HCT116 (cell line): ENCODE measurements at regions not wholly inside any gene's neighbourhood (a gene's known extent, or its start where the extent isn't known, plus 50 kb on each side); places are given as distances from the start of the nearest gene placed in this dataset.

Source experiments
- CEBPB ChIP-seq: IDR thresholded peaks from 2 replicates; pipeline ENCODE4 v1.6.1; 2012; ENCODE audit warnings: low read depth
- ELF1 ChIP-seq: IDR thresholded peaks from 2 replicates; pipeline ENCODE4 v1.6.1; 2012; ENCODE audit warnings: low read depth, borderline replicate concordance
- EZH2 ChIP-seq: fragments of 200-600 bp; sonication (generic); IDR thresholded peaks from 2 replicates; pipeline ENCODE4 v1.6.1; 2017; ENCODE audit warnings: antibody characterized with exemption, mixed run types
- EZH2phosphoT487 ChIP-seq: fragments of 200-600 bp; IDR thresholded peaks from 2 replicates; pipeline ENCODE4 v1.6.1; 2018; ENCODE audit warnings: antibody characterized with exemption, borderline replicate concordance
- POLR2A ChIP-seq: IDR thresholded peaks from 2 replicates; pipeline ENCODE4 v1.7.0; 2011; ENCODE audit warnings: borderline replicate concordance; ENCODE audit not compliant: insufficient read depth, insufficient read length; ENCODE audit errors: extremely low read depth
- TCF7L2 ChIP-seq: IDR thresholded peaks from 2 replicates; pipeline ENCODE4 v1.7.0; 2011; ENCODE audit warnings: borderline replicate concordance, inconsistent platforms; ENCODE audit not compliant: insufficient read depth, insufficient read length; ENCODE audit errors: extremely low read depth
- YY1 ChIP-seq: IDR thresholded peaks from 2 replicates; pipeline ENCODE4 v1.6.1; 2011; ENCODE audit warnings: low read length, low read depth, moderate library complexity, mild to moderate bottlenecking; ENCODE audit not compliant: insufficient replicate concordance; ENCODE audit errors: extremely low read depth
- ZNF274 ChIP-seq: fragments of 200-500 bp; sonication (Bioruptor generic); IDR thresholded peaks from 2 replicates; pipeline ENCODE4 v1.6.1; 2014; ENCODE audit warnings: mild to moderate bottlenecking, low read depth, low read length, inconsistent platforms
- TF ChIP-seq, protein P1 (sequence below), 3 experiments: fragments of 200-600 bp in 1 of 3; sonication (generic) in 1 of 3; IDR thresholded peaks in 2 of 3; conservative IDR thresholded peaks in 1 of 3; 2 replicates each; pipeline ENCODE4 v1.5.1; 2012 to 2017; ENCODE audit warnings: low read depth in 2 of 3, low read length in 2 of 3, antibody characterized with exemption in 1 of 3, borderline replicate concordance in 1 of 3, control low read depth in 1 of 3, mild to moderate bottlenecking in 1 of 3, mixed read lengths in 1 of 3, mixed run types in 1 of 3, moderate library complexity in 1 of 3; ENCODE audit not compliant: insufficient read depth in 1 of 3

DNA sequence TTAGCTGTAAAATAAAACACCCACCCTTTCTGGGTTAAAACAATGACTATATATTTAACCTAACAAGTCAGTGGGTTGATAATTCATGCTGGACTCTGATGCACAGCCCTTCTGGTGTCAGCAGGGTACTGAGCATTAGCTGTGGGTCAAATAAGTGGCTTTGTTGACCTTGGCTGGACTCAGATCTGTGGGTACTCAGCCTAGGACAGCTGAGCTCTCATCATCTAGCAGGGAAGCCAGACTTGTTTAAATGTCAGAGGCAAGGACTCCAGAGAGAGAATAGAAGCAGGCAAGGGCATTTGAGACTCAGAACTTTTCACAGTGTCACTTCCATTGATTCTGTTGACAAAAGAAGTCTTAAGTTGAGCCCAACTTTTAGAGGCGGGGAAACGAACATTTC is 1063.8 kb upstream of the CDH8 start:
- TF ChIP-seq ELF1 (no peak), EZH2 (no peak), POLR2A (no peak), EZH2phosphoT487 (no peak), ZNF274 (no peak), CEBPB (no peak), TCF7L2 (no peak), YY1 (no peak)
- TF ChIP-seq, protein P1, sequence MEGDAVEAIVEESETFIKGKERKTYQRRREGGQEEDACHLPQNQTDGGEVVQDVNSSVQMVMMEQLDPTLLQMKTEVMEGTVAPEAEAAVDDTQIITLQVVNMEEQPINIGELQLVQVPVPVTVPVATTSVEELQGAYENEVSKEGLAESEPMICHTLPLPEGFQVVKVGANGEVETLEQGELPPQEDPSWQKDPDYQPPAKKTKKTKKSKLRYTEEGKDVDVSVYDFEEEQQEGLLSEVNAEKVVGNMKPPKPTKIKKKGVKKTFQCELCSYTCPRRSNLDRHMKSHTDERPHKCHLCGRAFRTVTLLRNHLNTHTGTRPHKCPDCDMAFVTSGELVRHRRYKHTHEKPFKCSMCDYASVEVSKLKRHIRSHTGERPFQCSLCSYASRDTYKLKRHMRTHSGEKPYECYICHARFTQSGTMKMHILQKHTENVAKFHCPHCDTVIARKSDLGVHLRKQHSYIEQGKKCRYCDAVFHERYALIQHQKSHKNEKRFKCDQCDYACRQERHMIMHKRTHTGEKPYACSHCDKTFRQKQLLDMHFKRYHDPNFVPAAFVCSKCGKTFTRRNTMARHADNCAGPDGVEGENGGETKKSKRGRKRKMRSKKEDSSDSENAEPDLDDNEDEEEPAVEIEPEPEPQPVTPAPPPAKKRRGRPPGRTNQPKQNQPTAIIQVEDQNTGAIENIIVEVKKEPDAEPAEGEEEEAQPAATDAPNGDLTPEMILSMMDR (IDR thresholded peaks at IDR 0.05 in 2 of 3, conservative IDR thresholded peaks at IDR 0.05 in 1 of 3; ENCODE audit: borderline replicate concordance in 1 of 3, insufficient read depth in 1 of 3, low read depth in 2 of 3, low read length in 2 of 3): no peak
